ENCODE measurements at regions not wholly inside any gene's neighbourhood (a gene's known extent, or its start where the extent isn't known, plus 50 kb on each side); places are given as distances from the start of the nearest gene placed in this dataset.
A peak's percentile ranks its signal among the peaks of the same experiment; 100 is the strongest.

DNA sequence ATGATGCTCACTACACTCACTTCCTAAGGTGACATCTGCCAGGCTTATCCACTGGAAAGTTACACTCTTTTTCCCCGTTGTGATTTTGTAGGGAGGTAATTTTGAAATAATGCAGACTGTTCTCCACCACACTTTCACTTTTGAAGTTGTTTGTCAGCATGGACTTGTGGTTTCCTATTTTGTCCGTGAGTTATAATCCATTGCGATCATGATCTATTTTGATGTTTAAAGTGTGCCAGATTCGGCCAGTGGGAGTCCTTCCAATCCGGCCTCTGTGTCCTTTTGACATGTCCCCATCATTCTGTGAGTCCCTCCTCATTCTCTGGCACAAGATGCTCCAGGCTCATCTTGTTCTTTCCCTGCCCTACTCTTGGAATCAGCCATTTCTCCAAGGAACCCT, 211.3 kb upstream of the KLF4 start:
- H2BK15ac ChIP-seq (ENCODE audit: low read depth, low read length), result no peak overlapping the region
- no peak overlapping the region for H4K8ac ChIP-seq (ENCODE audit: low read depth in 2 of 2, low read length in 2 of 2)
- peak overlapping the region; percentile 47 for H2AFZ ChIP-seq (replicated peaks; ENCODE audit: low read length, poor library complexity)
- no peak overlapping the region for H3K27ac ChIP-seq (ENCODE audit: insufficient read depth, low read length)
- no peak overlapping the region for H4K5ac ChIP-seq (ENCODE audit: low read depth, low read length)
- no peaks in the 10 kb centered on the region for H3K79me1 ChIP-seq (ENCODE audit: low read depth in 1 of 2, low read length in 2 of 2)
- H3K4ac ChIP-seq (ENCODE audit: low read depth, low read length), result no peak overlapping the region
- no peaks in the 10 kb centered on the region for H3K4me1 ChIP-seq (ENCODE audit: control insufficient read depth, insufficient read depth, low read length)
- no peak for ATAC-seq (ENCODE audit: low read depth)
- H3K9me3 ChIP-seq (ENCODE audit: control insufficient read depth, insufficient read depth, low read length), result no peaks in the 10 kb centered on the region; the same call in 1 of the 2 replicates
- H2BK5ac ChIP-seq (ENCODE audit: low read depth, low read length, poor library complexity, severe bottlenecking), result no peak overlapping the region
- POLR2A ChIA-PET (ENCODE audit: unreplicated experiment), result no interaction called here
- no peak overlapping the region for H2BK20ac ChIP-seq (ENCODE audit: low read depth, low read length)
- 83% methylated on average over 2 of the region's 5 CpGs; no CpG with 5 or more reads in 1 of the 2 experiments for WGBS, 2 experiments (ENCODE audit: extremely low coverage in 2 of 2, insufficient read length in 1 of 2)
- no peak for DNase-seq
- H3K4me2 ChIP-seq (ENCODE audit: low read depth, low read length), result peak overlapping the region; percentile 9; the same call in 1 of the 2 replicates
- no peaks in the 10 kb centered on the region for H4K20me1 ChIP-seq (ENCODE audit: insufficient read depth, low read length)
- CTCF ChIA-PET, result no interaction called here
- H3K14ac ChIP-seq (replicated peaks; ENCODE audit: low read depth, low read length), result peak overlapping the region; percentile 37; the same call in 1 of the 2 replicates
- H2AK9ac ChIP-seq (replicated peaks; ENCODE audit: low read depth, low read length, poor library complexity), result no peak overlapping the region
- TF ChIP-seq CEBPB (IDR thresholded peaks at IDR 0.05; ENCODE audit: low read depth, low read length), result no peak
- TF ChIP-seq POLR2A (IDR thresholded peaks at IDR 0.05; ENCODE audit: low read depth, low read length), result no peak
- TF ChIP-seq RAD21 (IDR thresholded peaks at IDR 0.05; ENCODE audit: low read length), result no peak
- no peak for TF ChIP-seq SMC3 (IDR thresholded peaks at IDR 0.05; ENCODE audit: low read depth, low read length)
- TF ChIP-seq USF2 (IDR thresholded peaks at IDR 0.05; ENCODE audit: low read depth, low read length), result no peak
- no peak for TF ChIP-seq RCOR1 (IDR thresholded peaks at IDR 0.05; ENCODE audit: insufficient replicate concordance, low read length)
- TF ChIP-seq BHLHE40 (IDR thresholded peaks at IDR 0.05; ENCODE audit: low read depth, low read length), result no peak
- H2AK5ac ChIP-seq (ENCODE audit: low read depth, low read length), result no peak overlapping the region
- no peaks in the 10 kb centered on the region for H3K36me3 ChIP-seq (ENCODE audit: control insufficient read depth, insufficient read depth, low read length)
- H3K56ac ChIP-seq (ENCODE audit: extremely low read depth, insufficient read depth, low read length), result no peak overlapping the region
- H2BK120ac ChIP-seq (ENCODE audit: low read depth, low read length), result no peak overlapping the region
- H3K23ac ChIP-seq (ENCODE audit: low read depth, low read length), result no peak overlapping the region
- intact Hi-C loops (cut with micrococcal nuclease), result loop anchor here (10.0 kb wide), 1 partner anchor 864 kb away; no protein-coding TSS in a partner anchor
- dilution Hi-C loops (cut with HindIII; ENCODE audit: low sequenced_read_pairs, unreplicated experiment), result no loop called here
- no peak overlapping the region for H3K4me3 ChIP-seq (ENCODE audit: insufficient read depth, low read depth, low read length)
- H4K91ac ChIP-seq (ENCODE audit: insufficient read depth, low read depth, low read length), result no peak overlapping the region
- H3K18ac ChIP-seq (ENCODE audit: low read depth, low read length), result no peak overlapping the region
- no peak overlapping the region for H3K9ac ChIP-seq (ENCODE audit: low read depth, low read length)
- in situ Hi-C loops (cut with MboI; ENCODE audit: low sequenced_read_pairs), result no loop called here
- BruUV-seq (replicated peaks), result no TSS peak
- peaks cover 2% of the 10 kb centered on the region; the same call in 1 of the 2 replicates for H3K27me3 ChIP-seq (ENCODE audit: control insufficient read depth, insufficient read depth, low read length)
- peaks cover 5% of the 10 kb centered on the region; the same call in 1 of the 2 replicates for H3K9me1 ChIP-seq (ENCODE audit: insufficient read depth, low read length)
